ENCODE measurements at regions not wholly inside any gene's neighbourhood (a gene's known extent, or its start where the extent isn't known, plus 50 kb on each side); places are given as distances from the start of the nearest gene placed in this dataset.
"Not testable (repeated sequence)": the region's sequence is repeated elsewhere in the genome, so short reads cannot be mapped to it uniquely, and the experiment has no call there.

GRCh38 chr10:22137542-22137941 is 80.3 kb downstream of the EBLN1 start:
- no peaks in the 10 kb centered on the region for H3K9me3 ChIP-seq
- no peaks in the 10 kb centered on the region for H3K27me3 ChIP-seq
- intact Hi-C loops (cut with DNase I; ENCODE audit: low total_unique reads) (no loop called here), in situ Hi-C loops (cut with MboI; ENCODE audit: low sequenced_read_pairs in 4 of 4) (no loop called here)
- no peak for TF ChIP-seq POLR2A (IDR thresholded peaks at IDR 0.05)
- TF ChIP-seq CTCF (IDR thresholded peaks at IDR 0.05 in 4 of 5, conservative IDR thresholded peaks at IDR 0.05 in 1 of 5) = no peak
- ATAC-seq = no peak
- H3K36me3 ChIP-seq = no peaks in the 10 kb centered on the region
- no peak overlapping the region for H3K27ac ChIP-seq
- no peaks in the 10 kb centered on the region for H3K4me1 ChIP-seq
- H3K4me3 ChIP-seq = no peak overlapping the region
- DNase-seq = no peak

- H3K27ac ChIP-seq = no peak overlapping the region
- DNase-seq (no peak), ATAC-seq (no peak)
- in situ Hi-C loops (cut with MboI; ENCODE audit: low sequenced_read_pairs in 4 of 4) (no loop called here), intact Hi-C loops (cut with DNase I; ENCODE audit: low total_unique reads) (no loop called here)
- no peaks in the 10 kb centered on the region for H3K9me3 ChIP-seq
- no peaks in the 10 kb centered on the region for H3K4me1 ChIP-seq
- no peak overlapping the region for H3K4me3 ChIP-seq
- TF ChIP-seq CTCF (IDR thresholded peaks at IDR 0.05 in 4 of 5, conservative IDR thresholded peaks at IDR 0.05 in 1 of 5) (no peak), POLR2A (IDR thresholded peaks at IDR 0.05) (no peak)
- H3K27me3 ChIP-seq = no peaks in the 10 kb centered on the region
- H3K36me3 ChIP-seq = no peaks in the 10 kb centered on the region
Measured at GRCh38 chr10:22135591-22135990, 82.2 kb downstream of the EBLN1 start.

- H3K4me3 ChIP-seq = no peak overlapping the region
- no peak for DNase-seq
- in situ Hi-C loops (cut with MboI; ENCODE audit: low sequenced_read_pairs in 4 of 4) = no loop called here
- no peak for TF ChIP-seq POLR2A (IDR thresholded peaks at IDR 0.05)
- no peak for TF ChIP-seq CTCF (IDR thresholded peaks at IDR 0.05 in 4 of 5, conservative IDR thresholded peaks at IDR 0.05 in 1 of 5)
- H3K9me3 ChIP-seq = no peaks in the 10 kb centered on the region
- intact Hi-C loops (cut with DNase I; ENCODE audit: low total_unique reads) = no loop called here
- H3K27me3 ChIP-seq = no peaks in the 10 kb centered on the region
- no peaks in the 10 kb centered on the region for H3K4me1 ChIP-seq
- no peaks in the 10 kb centered on the region for H3K36me3 ChIP-seq
- no peak for ATAC-seq
- no peak overlapping the region for H3K27ac ChIP-seq
Measured at GRCh38 chr10:22133749-22134624, 83.8 kb downstream of the EBLN1 start.

- H3K27me3 ChIP-seq; ATAC-seq; intact Hi-C loops (cut with DNase I; ENCODE audit: low total_unique reads); H3K9me3 ChIP-seq; H3K4me1 ChIP-seq; H3K27ac ChIP-seq; DNase-seq; in situ Hi-C loops (cut with MboI; ENCODE audit: low sequenced_read_pairs in 4 of 4); H3K4me3 ChIP-seq; H3K36me3 ChIP-seq: not testable (repeated sequence)
Measured at GRCh38 chr10:22130824-22131223, 87.0 kb downstream of the EBLN1 start.

- H3K36me3 ChIP-seq; H3K4me3 ChIP-seq; DNase-seq; H3K27me3 ChIP-seq; ATAC-seq; H3K9me3 ChIP-seq; H3K4me1 ChIP-seq; intact Hi-C loops (cut with DNase I; ENCODE audit: low total_unique reads); in situ Hi-C loops (cut with MboI; ENCODE audit: low sequenced_read_pairs in 4 of 4); H3K27ac ChIP-seq: not testable (repeated sequence)
Measured at GRCh38 chr10:22129612-22130011, 88.2 kb downstream of the EBLN1 start.

- H3K4me3 ChIP-seq; H3K27ac ChIP-seq; H3K36me3 ChIP-seq; H3K9me3 ChIP-seq; in situ Hi-C loops (cut with MboI; ENCODE audit: low sequenced_read_pairs in 4 of 4); H3K27me3 ChIP-seq; intact Hi-C loops (cut with DNase I; ENCODE audit: low total_unique reads); ATAC-seq; DNase-seq; H3K4me1 ChIP-seq: not testable (repeated sequence)
Measured at GRCh38 chr10:22121181-22121580, 96.6 kb downstream of the EBLN1 start.

GRCh38 chr10:22120072-22120471 is 97.7 kb downstream of the EBLN1 start:
- in situ Hi-C loops (cut with MboI; ENCODE audit: low sequenced_read_pairs in 4 of 4); H3K27ac ChIP-seq; intact Hi-C loops (cut with DNase I; ENCODE audit: low total_unique reads): not testable (repeated sequence)

GRCh38 chr10:22119575-22119974 is 98.2 kb downstream of the EBLN1 start:
- intact Hi-C loops (cut with DNase I; ENCODE audit: low total_unique reads); DNase-seq; in situ Hi-C loops (cut with MboI; ENCODE audit: low sequenced_read_pairs in 4 of 4); H3K27me3 ChIP-seq; ATAC-seq; H3K9me3 ChIP-seq; H3K4me3 ChIP-seq; H3K27ac ChIP-seq; H3K36me3 ChIP-seq; H3K4me1 ChIP-seq: not testable (repeated sequence)

More at GRCh38 chr10:22120072-22120471, 97.7 kb downstream of the EBLN1 start:
- H3K4me3 ChIP-seq, DNase-seq, H3K4me1 ChIP-seq, H3K36me3 ChIP-seq, ATAC-seq, H3K27me3 ChIP-seq, H3K9me3 ChIP-seq: not testable (repeated sequence)

Data from gastrocnemius medialis (tissue), 4 donors.